CD4-positive, CD25-positive, alpha-beta regulatory T cell (primary cell): ENCODE measurements at regions not wholly inside any gene's neighbourhood (a gene's known extent, or its start where the extent isn't known, plus 50 kb on each side); places are given as distances from the start of the nearest gene placed in this dataset.

ENCODE experiments used
- ATAC-seq, 2 donors: fragments of 150-1000 bp; cut with Tn5 transposase; one replicate each; pipeline ENCODE4 v1.10.0; 2021; ENCODE audit warnings: low read depth in 2 of 2, moderate number of reproducible peaks in 2 of 2, moderate library complexity in 1 of 2
- DNase-seq, 3 donors: peaks; one replicate each; pipeline versions ENCODE4 v3.0.0 to v3.0.0-alpha.2; 2012 to 2022; ENCODE audit warnings: mixed read lengths in 1 of 3
- H3K27ac ChIP-seq: one replicate; pipeline ENCODE4 v1.7.0; 2013; ENCODE audit warnings: mild to moderate bottlenecking, low read length; ENCODE audit not compliant: insufficient read depth, poor library complexity, severe bottlenecking
- H3K27me3 ChIP-seq: one replicate; pipeline ENCODE4 v1.7.0; 2013; ENCODE audit warnings: low read length; ENCODE audit not compliant: control insufficient read depth, insufficient read depth
- H3K36me3 ChIP-seq: one replicate; pipeline ENCODE4 v1.7.0; 2013; ENCODE audit warnings: mild to moderate bottlenecking, low read length, moderate library complexity; ENCODE audit not compliant: control insufficient read depth, insufficient read depth
- H3K4me1 ChIP-seq: 2 replicates; pipeline ENCODE4 v1.7.0; 2013; ENCODE audit warnings: mild to moderate bottlenecking, low read length; ENCODE audit not compliant: insufficient read depth, control insufficient read depth, poor library complexity, severe bottlenecking
- H3K4me3 ChIP-seq: one replicate; pipeline ENCODE4 v1.7.0; 2013; ENCODE audit warnings: low read depth, mild to moderate bottlenecking, low read length, moderate library complexity
- H3K9me3 ChIP-seq, 2 experiments: 1 replicate in 1 of 2; 2 replicates in 1 of 2; pipeline ENCODE4 v1.7.0; 2013; ENCODE audit warnings: low read length in 2 of 2, mild to moderate bottlenecking in 1 of 2, moderate library complexity in 1 of 2; ENCODE audit not compliant: control insufficient read depth in 2 of 2
- H3K27ac Mint-ChIP-seq, 3 donors: one replicate each; pipeline ENCODE4 v1.8.0; 2020 to 2022; ENCODE audit warnings: mild to moderate bottlenecking in 3 of 3, mixed read lengths in 3 of 3, moderate library complexity in 2 of 3
- H3K27me3 Mint-ChIP-seq: one replicate; pipeline ENCODE4 v1.8.0; 2022; ENCODE audit warnings: mild to moderate bottlenecking, mixed read lengths
- H3K36me3 Mint-ChIP-seq: one replicate; pipeline ENCODE4 v1.8.0; 2020; ENCODE audit warnings: mixed read lengths
- H3K4me1 Mint-ChIP-seq, 4 donors: one replicate each; pipeline ENCODE4 v1.8.0; 2020 to 2022; ENCODE audit warnings: mixed read lengths in 4 of 4, mild to moderate bottlenecking in 1 of 4
- H3K4me3 Mint-ChIP-seq, 4 donors: one replicate each; pipeline ENCODE4 v1.8.0; 2020 to 2022; ENCODE audit warnings: mild to moderate bottlenecking in 4 of 4, mixed read lengths in 4 of 4, moderate library complexity in 3 of 4
- H3K9me3 Mint-ChIP-seq, 7 donors: one replicate each; pipeline ENCODE4 v1.8.0; 2020 to 2022; ENCODE audit warnings: mixed read lengths in 7 of 7, mild to moderate bottlenecking in 3 of 7, moderate library complexity in 2 of 7

DNA sequence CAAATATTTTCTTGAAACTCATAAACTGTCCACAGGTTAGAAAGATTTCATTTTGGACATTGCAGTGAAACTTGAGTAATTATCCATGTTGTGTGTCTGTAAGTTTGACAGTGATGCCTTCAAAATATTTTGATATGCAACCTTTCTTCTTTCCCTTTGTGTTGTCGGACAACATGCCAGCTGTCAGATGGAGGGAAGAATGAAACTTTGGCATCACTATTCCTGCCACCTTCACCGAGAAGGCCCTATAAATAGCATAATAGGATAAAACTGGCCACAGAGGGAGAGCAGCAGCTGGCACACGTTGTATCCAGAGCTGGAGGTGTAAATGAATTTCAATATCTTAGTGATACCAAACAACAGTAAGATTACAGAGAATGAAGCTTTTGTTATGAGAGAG lies 436.7 kb upstream of the CFAP20DC start:
- Histone ChIP-seq H3K4me3 (no peak overlapping the region), H3K4me1 (no peaks in the 10 kb centered on the region), H3K27ac (no peak overlapping the region), H3K9me3 (no peaks in the 10 kb centered on the region), H3K36me3 (no peaks in the 10 kb centered on the region), H3K27me3 (no peaks in the 10 kb centered on the region)
- peaks cover 4 to 20% (median 11%) of the 10 kb centered on the region in 4 donors for H3K4me1 Mint-ChIP-seq
- no peaks in the 10 kb centered on the region for H3K27me3 Mint-ChIP-seq
- H3K4me3 Mint-ChIP-seq, result no peak overlapping the region
- no peak for ATAC-seq
- no peak overlapping the region for H3K27ac Mint-ChIP-seq
- H3K36me3 Mint-ChIP-seq, result no peaks in the 10 kb centered on the region
- H3K9me3 Mint-ChIP-seq, result peaks cover 0 to 7% (median 0%) of the 10 kb centered on the region in 7 donors
- DNase-seq, result no peak

DNA sequence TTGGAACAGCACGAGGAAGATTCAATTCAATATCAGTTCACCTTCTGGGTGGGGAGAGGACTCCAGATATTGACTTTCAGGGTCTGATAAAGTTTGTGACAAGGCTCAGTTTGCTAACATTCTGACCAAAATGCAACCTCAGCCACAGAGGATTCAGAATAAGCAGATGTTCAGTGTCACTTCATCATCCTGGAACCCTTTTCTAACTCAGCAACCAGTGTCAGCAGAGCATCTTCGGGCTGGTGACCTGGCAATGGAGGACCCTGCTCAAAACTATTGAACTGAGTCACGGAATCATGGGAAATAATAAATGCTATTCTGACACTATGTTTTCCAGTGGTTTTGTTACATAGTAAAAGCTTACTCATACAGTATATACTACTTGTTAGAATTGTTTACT lies 433.4 kb upstream of the CFAP20DC start:
- H3K27ac ChIP-seq, result no peak overlapping the region
- Mint-ChIP-seq H3K27me3 (peaks cover 4% of the 10 kb centered on the region), H3K27ac (no peak overlapping the region), H3K4me3 (no peak overlapping the region), H3K9me3 (peaks cover 0 to 7% (median 0%) of the 10 kb centered on the region in 7 donors), H3K36me3 (no peaks in the 10 kb centered on the region), H3K4me1 (peaks cover 10 to 28% (median 18%) of the 10 kb centered on the region in 4 donors)
- DNase-seq (no peak), ATAC-seq (no peak)
- no peaks in the 10 kb centered on the region for H3K27me3 ChIP-seq
- no peaks in the 10 kb centered on the region for H3K9me3 ChIP-seq
- no peak overlapping the region for H3K4me3 ChIP-seq
- H3K36me3 ChIP-seq, result no peaks in the 10 kb centered on the region
- peaks cover 8% of the 10 kb centered on the region for H3K4me1 ChIP-seq

DNA sequence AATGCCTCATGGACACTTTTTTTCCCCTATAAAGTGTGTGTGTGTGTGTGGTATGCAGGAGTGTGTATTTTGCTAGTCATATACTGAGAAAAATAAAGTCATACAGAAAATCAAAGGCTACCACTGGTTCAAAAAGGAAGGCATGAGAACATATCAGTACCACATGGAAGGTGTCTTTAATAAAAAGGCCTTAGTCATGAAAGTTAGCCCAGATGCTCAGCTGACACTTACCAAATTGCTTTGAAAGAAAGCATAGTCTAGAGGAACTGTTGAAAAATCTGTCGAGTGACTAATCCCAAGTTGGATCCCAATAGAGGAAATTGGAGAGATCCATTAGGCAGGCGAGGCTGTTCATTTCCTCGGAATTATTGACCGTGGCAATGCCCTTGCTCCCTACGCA lies 432.9 kb upstream of the CFAP20DC start:
- ATAC-seq (no peak), DNase-seq (no peak)
- H3K27me3 ChIP-seq, result no peaks in the 10 kb centered on the region
- no peak overlapping the region for H3K4me3 ChIP-seq
- H3K27ac ChIP-seq, result no peak overlapping the region
- peaks cover 8% of the 10 kb centered on the region for H3K4me1 ChIP-seq
- Mint-ChIP-seq H3K27ac (no peak overlapping the region), H3K4me3 (no peak overlapping the region), H3K4me1 (peaks cover 10 to 25% (median 18%) of the 10 kb centered on the region in 4 donors), H3K36me3 (no peaks in the 10 kb centered on the region), H3K9me3 (peaks cover 0 to 5% (median 0%) of the 10 kb centered on the region in 7 donors), H3K27me3 (peaks cover 4% of the 10 kb centered on the region)
- H3K36me3 ChIP-seq, result no peaks in the 10 kb centered on the region
- no peaks in the 10 kb centered on the region for H3K9me3 ChIP-seq

DNA sequence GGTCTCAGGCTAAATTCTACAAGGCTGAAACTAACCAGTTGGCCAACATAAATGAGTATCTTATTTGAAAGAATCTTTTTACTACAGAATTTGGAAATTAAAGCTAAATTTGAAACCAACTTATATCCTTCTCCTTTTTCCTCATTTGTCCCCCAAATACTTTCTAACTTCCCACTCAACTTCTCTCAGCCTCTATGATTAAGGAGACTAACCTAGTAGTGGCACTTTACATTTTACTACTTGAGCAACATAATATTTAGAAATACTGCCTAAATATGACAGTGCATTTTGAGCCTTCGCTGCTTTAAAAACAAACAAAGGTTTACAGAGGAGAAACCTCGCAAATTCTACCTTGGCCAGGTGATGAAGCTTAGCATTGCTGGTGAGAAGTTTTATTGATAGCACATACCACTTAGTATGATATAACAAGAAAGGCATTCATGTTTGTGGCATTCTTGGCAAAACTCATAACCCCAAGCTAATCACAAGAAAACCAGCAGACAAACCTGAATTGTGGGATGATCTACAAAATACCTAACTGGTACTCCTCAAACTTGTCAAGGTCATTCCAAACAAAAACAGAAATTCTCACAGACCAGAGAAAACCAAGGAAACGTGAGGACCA lies 432.1 kb upstream of the CFAP20DC start:
- H3K36me3 ChIP-seq, result no peaks in the 10 kb centered on the region
- Mint-ChIP-seq H3K27ac (peak overlapping the region in 1 of 3 donors; percentile 9), H3K9me3 (peaks cover 0 to 5% (median 0%) of the 10 kb centered on the region in 7 donors), H3K36me3 (no peaks in the 10 kb centered on the region), H3K27me3 (peaks cover 4% of the 10 kb centered on the region), H3K4me1 (peaks cover 6 to 20% (median 13%) of the 10 kb centered on the region in 4 donors), H3K4me3 (peak overlapping the region in 1 of 4 donors; percentile 21)
- DNase-seq (no peak), ATAC-seq (no peak)
- no peaks in the 10 kb centered on the region for H3K9me3 ChIP-seq
- H3K4me1 ChIP-seq, result peaks cover 8% of the 10 kb centered on the region
- no peak overlapping the region for H3K27ac ChIP-seq
- no peak overlapping the region for H3K4me3 ChIP-seq
- no peaks in the 10 kb centered on the region for H3K27me3 ChIP-seq

DNA sequence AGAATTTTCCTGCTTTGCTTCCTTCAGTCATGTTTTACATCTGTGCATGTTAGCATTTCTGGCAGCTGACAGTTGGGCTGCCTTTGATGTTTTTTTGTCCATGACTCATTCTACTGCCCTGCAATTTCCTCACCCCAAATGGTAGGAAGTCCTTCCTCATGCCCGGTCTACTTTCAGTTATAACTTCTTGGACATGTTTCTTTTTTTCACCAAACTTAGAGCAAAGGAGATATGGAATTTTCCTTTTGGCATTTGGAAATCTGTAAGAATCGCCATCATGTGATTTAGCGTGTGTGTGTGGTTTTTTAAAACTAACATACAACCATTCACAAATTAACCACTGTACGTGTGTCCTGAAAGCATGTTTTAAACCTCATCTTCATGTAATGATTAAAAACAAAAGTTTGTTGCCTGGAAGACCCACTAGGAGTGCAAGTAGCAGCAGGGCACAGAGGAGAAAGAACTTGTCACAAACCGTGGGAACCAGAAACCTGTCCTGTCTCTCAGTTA lies 430.7 kb upstream of the CFAP20DC start:
- Histone ChIP-seq H3K4me3 (peak overlapping the region; percentile 52), H3K36me3 (no peaks in the 10 kb centered on the region), H3K4me1 (peaks cover 8% of the 10 kb centered on the region), H3K27ac (no peak overlapping the region), H3K9me3 (no peaks in the 10 kb centered on the region), H3K27me3 (no peaks in the 10 kb centered on the region)
- peaks cover 5 to 19% (median 12%) of the 10 kb centered on the region in 4 donors for H3K4me1 Mint-ChIP-seq
- peak overlapping the region in 2 of 3 donors; percentile 2 to 60 for H3K27ac Mint-ChIP-seq
- peaks cover 4% of the 10 kb centered on the region for H3K27me3 Mint-ChIP-seq
- no peaks in the 10 kb centered on the region for H3K36me3 Mint-ChIP-seq
- peak in 1 of 2 donors; percentile 52 for ATAC-seq
- H3K9me3 Mint-ChIP-seq, result peaks cover 0 to 5% (median 0%) of the 10 kb centered on the region in 7 donors
- peak overlapping the region in 2 of 4 donors; percentile 17 to 70 for H3K4me3 Mint-ChIP-seq
- peak in 1 of 3 donors; percentile 59 for DNase-seq

DNA sequence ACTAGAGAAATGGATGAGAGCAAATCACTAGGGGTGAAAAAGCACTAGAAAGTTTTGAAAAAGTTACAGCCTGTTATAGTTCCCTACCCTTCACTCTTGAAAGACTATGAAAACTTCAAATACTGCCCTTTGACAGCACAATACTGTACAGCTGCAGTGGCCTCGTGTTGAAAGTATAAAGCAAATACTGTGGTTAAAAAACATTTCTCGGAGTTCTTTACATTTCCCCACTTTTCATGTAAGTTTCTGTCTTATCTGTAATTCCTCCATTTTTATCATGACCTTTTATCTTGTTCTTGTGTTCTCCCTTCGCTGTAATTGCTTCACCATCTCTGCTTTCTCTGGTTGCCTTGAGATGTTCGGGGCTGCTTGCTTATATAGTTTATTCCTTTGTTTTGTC lies 423.8 kb upstream of the CFAP20DC start:
- DNase-seq, result no peak
- Histone ChIP-seq H3K36me3 (no peaks in the 10 kb centered on the region), H3K4me1 (no peaks in the 10 kb centered on the region), H3K27me3 (no peaks in the 10 kb centered on the region), H3K4me3 (no peak overlapping the region), H3K27ac (no peak overlapping the region), H3K9me3 (peaks cover 0 to 7% of the 10 kb centered on the region in 2 experiments)
- H3K4me3 Mint-ChIP-seq, result no peak overlapping the region
- peaks cover 0 to 11% (median 6%) of the 10 kb centered on the region in 7 donors for H3K9me3 Mint-ChIP-seq
- peak overlapping the region in 2 of 3 donors; percentile 14 to 15 for H3K27ac Mint-ChIP-seq
- no peak for ATAC-seq
- peaks cover 9 to 28% (median 14%) of the 10 kb centered on the region in 4 donors for H3K4me1 Mint-ChIP-seq
- peaks cover 4% of the 10 kb centered on the region for H3K36me3 Mint-ChIP-seq
- H3K27me3 Mint-ChIP-seq, result no peaks in the 10 kb centered on the region

DNA sequence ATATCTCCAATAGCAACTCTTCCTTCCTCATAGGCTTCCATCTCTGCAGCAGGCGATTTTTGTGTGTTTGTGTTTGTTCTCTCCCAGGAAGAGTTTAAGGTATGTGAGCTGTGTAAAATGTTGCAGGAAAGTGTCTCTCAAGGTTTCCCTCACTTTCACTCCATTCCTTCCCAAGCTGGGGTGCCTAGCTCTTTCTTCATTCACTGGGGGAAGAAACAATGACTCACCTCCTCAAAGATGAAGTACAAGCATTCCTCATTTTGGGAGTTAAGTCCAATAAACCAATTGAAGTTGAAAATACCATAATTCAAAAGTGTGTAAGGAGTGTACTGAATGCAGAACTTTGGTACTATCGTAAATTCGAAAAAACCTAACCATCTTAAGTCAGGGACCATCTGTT lies 422.7 kb upstream of the CFAP20DC start:
- H3K4me3 Mint-ChIP-seq, result no peak overlapping the region
- peaks cover 0 to 7% of the 10 kb centered on the region in 2 experiments for H3K9me3 ChIP-seq
- no peak for DNase-seq
- H3K27me3 Mint-ChIP-seq, result no peaks in the 10 kb centered on the region
- H3K27ac Mint-ChIP-seq, result peak overlapping the region in 1 of 3 donors; percentile 26
- no peak for ATAC-seq
- H3K36me3 Mint-ChIP-seq, result peaks cover 4% of the 10 kb centered on the region
- H3K9me3 Mint-ChIP-seq, result peaks cover 0 to 11% (median 6%) of the 10 kb centered on the region in 7 donors
- H3K4me3 ChIP-seq, result no peak overlapping the region
- peaks cover 9 to 28% (median 14%) of the 10 kb centered on the region in 4 donors for H3K4me1 Mint-ChIP-seq
- H3K36me3 ChIP-seq, result no peaks in the 10 kb centered on the region
- no peaks in the 10 kb centered on the region for H3K4me1 ChIP-seq
- no peak overlapping the region for H3K27ac ChIP-seq
- H3K27me3 ChIP-seq, result no peaks in the 10 kb centered on the region
